GM19035 (cell line): ENCODE measurements at regions not wholly inside any gene's neighbourhood (a gene's known extent, or its start where the extent isn't known, plus 50 kb on each side); places are given as distances from the start of the nearest gene placed in this dataset.

Experiments
- ATAC-seq: cut with Tn5 transposase; IDR thresholded peaks from one replicate; pipeline ENCODE4 v1.9.1; 2021; ENCODE audit not compliant: unreplicated experiment

GRCh38 chr10:36073796-36074345, 431.8 kb upstream of the FZD8 start:
- ATAC-seq = no peak

DNA sequence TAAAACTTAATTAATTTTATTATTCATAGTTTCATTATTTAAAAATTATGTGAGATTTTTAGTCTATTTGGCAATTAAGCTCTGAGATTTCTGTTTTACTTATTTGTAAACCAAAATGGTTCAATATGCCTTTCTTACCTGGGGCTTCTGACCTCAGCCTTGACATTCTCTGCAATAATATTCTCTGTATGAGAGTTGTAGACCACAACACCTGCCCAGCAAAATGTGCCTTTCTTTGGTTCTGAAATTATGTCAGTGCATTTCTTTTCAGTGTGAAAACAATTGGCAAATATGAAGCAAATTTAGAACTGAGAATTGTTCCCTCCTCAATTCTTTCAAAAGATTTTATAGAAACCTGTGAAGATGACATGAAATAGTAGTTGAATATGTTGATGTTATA, 426.4 kb upstream of the FZD8 start:
- no peak for ATAC-seq

GRCh38 chr10:36067748-36068147, 425.7 kb upstream of the FZD8 start:
- no peak for ATAC-seq

GRCh38 chr10:36066850-36067249, 424.8 kb upstream of the FZD8 start:
- no peak for ATAC-seq

- ATAC-seq = no peak
Observed at GRCh38 chr10:36066102-36066501, 424.0 kb upstream of the FZD8 start.

DNA sequence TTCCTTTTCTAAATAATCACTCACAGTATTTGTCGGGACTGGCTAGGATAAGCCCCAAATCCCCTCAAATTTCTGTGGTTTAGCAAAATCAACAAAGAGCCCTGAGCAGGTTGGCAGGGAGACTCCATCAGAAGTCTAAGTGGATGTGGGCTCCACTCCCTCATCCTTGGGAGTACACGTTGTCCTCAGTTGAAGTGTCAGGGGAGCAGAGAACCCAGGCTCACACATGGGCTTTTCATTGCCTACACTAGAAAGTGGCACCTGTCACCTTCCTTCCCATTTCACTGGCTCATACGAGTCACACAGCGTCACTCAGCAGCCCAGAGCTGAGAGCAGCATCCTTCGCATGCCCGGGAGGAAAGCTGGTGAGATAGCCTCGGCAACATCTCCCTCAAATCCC, 421.3 kb upstream of the FZD8 start:
- no peak for ATAC-seq

- ATAC-seq = no peak
Observed at GRCh38 chr10:36057731-36058130, 415.6 kb upstream of the FZD8 start.

GRCh38 chr10:36057180-36057579, 415.1 kb upstream of the FZD8 start:
- ATAC-seq = no peak

GRCh38 chr10:36053775-36054174, 411.7 kb upstream of the FZD8 start:
- no peak for ATAC-seq

DNA sequence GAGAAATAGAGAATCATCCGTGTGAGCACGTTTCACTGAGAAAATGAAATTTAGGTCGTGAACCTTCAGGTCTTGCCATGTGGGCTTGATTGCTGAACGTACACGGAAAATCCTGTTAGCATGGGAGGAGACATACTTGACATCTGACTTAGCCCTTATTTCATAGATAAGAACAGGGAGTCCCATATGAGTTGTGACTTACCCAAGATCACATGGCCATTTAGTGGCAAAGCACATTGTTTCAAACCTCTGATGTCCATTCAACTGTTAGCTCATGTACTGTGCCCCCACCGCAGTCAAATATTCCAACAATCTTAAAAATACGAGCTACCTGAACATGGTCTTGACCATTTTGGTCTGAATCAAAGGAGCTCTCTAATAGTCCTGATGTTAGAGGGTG, 411.2 kb upstream of the FZD8 start:
- ATAC-seq = no peak

DNA sequence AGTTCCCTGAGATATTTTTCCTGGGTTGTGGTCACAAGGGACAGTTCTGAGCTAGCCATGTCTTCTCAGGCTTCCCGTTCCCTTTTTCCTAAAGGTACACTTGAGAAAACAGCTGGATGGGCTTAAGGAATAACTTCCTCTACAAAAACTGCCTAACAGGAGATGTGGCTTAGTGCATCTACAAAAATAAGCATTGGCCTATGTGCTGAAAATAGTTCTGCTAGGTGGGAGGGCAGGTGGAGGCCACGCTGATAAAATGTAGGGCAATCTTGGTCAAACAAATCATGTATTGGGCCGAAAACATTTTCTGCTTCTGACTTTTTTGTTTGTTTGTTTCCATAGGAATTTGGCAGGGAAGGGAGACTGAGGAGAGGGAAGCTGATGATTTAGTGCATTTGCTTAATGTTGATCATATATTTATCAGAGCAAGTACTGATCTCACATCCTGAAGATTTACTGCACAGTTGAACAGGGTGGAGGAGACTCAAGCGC, 409.4 kb upstream of the FZD8 start:
- no peak for ATAC-seq

GRCh38 chr10:36050763-36051499, 408.8 kb upstream of the FZD8 start:
- ATAC-seq = no peak

DNA sequence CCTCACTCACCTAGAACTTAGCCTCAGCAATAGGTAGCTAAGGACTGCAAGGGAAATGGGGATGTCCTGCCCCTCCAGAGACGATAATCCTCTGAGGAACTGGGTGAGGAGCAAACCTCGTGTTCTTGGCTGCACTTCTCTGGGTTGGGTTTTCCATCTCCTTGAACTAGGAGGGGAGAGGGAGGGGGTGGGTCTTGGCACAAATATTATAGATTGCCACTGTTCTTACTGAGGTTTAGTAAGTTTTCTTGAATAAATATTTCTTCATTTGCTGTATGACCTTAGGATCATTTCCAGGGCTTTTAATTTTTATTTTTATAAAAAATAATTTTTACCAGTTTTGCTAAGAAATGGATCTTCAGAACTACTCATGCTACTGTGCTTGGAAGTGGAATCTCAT, 406.7 kb upstream of the FZD8 start:
- no peak for ATAC-seq

DNA sequence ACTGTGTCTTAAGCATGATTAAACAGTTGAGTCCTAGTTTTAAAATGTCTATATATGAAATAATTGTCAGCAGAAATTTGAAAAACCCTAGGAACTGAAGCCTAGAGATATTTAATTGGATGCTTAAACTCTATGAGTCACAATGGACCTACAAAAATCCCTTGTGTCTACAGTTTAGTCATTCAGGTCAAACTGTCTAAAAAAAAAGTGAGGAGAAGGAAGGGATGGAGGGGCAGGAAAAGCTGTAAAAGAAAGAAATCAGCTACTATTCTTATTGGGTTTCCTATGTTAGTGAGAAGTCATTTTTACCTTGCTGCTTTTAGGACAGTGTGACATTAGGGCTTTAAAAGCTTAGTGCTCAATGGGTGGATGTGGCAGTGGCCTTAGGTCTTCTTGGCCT, 406.1 kb upstream of the FZD8 start:
- no peak for ATAC-seq

DNA sequence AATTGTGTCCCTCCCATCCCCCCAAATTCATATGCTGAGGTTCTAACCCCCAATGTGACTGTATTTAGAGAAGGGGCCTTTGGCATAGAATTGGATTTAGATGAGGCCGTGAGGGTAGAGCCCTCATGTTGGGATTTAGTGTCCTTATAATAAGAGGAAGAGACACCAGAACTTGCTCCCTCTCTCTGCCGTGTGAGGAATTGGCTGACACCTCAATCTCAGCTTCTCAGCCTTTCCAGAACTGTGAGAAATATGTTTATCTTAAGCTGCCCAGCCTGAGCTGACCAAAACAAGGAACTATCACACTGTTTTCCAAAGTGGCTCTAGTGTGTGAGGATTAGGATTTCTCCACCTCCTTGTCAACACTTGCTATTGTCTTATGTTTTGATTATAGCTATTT, 400.0 kb upstream of the FZD8 start:
- no peak for ATAC-seq

GRCh38 chr10:36038316-36038955, 396.3 kb upstream of the FZD8 start:
- no peak for ATAC-seq

DNA sequence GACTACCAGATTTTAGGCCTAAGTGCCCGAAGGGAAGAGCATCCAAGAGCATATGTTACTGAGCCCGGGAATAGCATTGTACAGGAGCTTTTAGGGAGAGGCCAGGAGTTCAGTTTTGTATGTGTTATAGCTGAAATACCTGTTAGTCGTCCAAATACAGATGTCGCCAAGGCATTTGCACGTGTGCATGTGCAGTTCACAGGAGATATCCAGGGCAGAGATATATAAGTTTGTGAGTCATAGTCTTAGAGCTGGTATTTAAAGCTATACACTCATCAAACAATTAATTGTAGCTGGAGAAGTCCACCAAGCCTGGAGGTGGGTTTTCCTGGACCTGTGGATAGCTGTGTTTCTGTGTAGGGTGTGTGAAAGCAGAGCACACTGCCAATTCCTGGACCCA, 394.0 kb upstream of the FZD8 start:
- no peak for ATAC-seq

GRCh38 chr10:36033808-36034207, 391.7 kb upstream of the FZD8 start:
- ATAC-seq = no peak

- no peak for ATAC-seq
Observed at GRCh38 chr10:36030516-36030915, 388.4 kb upstream of the FZD8 start.

DNA sequence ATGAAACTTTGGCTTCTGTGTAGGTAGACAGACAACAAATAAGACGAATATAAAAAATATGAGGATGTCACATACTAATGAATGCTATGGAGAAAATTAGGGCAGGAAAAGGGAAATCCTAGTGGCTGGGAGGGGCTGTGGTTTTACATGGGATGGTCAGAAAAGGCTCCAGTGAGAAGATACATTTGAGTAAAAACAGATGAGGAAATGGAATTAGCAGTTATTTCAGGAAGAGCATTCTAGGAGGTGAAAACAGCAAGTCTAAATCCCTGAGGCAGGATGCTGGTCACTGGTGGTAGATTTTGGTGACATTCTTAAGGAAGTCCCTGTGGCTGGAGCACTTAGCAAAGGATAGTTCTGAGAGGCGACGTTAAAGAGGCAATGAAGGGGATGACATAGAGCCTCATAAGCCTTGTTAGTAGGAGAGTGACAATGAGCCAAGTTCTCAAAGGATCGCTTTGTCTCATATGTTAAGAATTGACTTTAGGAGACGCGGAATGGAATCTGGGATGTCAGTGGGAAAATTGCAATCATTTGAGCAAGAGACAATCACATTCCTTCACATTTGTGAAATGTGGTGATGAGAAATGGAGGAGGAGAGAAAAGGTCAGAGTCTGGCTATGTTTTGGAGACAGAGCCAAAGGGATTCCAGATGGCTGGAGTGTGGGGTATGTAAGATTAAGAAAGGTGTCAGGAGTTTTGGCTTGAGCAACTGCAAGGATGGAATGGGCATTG, 384.7 kb upstream of the FZD8 start:
- no peak for ATAC-seq

DNA sequence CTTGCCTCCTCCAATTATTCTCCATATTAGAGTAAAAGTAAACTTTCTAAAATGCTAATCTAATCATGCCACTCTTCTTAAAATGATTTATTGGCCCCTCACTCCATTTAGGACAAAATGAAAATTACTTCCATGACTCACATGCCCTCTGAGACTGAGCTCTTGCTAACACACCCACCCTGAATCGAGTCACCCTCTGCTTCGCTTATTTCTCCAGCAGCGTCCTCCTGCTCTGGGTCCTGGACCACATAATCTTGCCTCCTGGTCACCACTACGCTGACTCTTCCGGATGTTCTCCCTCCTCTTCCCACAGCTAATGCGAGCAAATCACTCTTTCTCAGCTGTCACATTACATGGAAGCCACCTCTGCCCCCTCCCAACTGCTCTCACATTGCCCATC, 384.0 kb upstream of the FZD8 start:
- no peak for ATAC-seq

GRCh38 chr10:36023939-36024338, 381.8 kb upstream of the FZD8 start:
- ATAC-seq = no peak
